ENCODE measurements at regions not wholly inside any gene's neighbourhood (a gene's known extent, or its start where the extent isn't known, plus 50 kb on each side); places are given as distances from the start of the nearest gene placed in this dataset.

- ATAC-seq (peak; percentile 87 to 95 (median 90)), DNase-seq (peak; percentile 59 to 75)
- 56 to 67% methylated on average over 18 of the region's 18 CpGs for WGBS, 2 donors
- intact Hi-C loops (cut with DNase I): no loop called here
- Histone ChIP-seq H3K27me3 (peaks cover 0 to 12% (median 0%) of the 10 kb centered on the region in 7 donors), H3K4me3 (no peak overlapping the region), H3K36me3 (no peaks in the 10 kb centered on the region), H3K4me1 (peaks cover 4 to 28% (median 16%) of the 10 kb centered on the region in 9 donors), H3K9me3 (no peaks in the 10 kb centered on the region), H3K27ac (peak overlapping the region in 7 of 10 donors; percentile 2 to 76 (median 45))
- TF ChIP-seq, protein P1, sequence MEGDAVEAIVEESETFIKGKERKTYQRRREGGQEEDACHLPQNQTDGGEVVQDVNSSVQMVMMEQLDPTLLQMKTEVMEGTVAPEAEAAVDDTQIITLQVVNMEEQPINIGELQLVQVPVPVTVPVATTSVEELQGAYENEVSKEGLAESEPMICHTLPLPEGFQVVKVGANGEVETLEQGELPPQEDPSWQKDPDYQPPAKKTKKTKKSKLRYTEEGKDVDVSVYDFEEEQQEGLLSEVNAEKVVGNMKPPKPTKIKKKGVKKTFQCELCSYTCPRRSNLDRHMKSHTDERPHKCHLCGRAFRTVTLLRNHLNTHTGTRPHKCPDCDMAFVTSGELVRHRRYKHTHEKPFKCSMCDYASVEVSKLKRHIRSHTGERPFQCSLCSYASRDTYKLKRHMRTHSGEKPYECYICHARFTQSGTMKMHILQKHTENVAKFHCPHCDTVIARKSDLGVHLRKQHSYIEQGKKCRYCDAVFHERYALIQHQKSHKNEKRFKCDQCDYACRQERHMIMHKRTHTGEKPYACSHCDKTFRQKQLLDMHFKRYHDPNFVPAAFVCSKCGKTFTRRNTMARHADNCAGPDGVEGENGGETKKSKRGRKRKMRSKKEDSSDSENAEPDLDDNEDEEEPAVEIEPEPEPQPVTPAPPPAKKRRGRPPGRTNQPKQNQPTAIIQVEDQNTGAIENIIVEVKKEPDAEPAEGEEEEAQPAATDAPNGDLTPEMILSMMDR (IDR thresholded peaks at IDR 0.05): no peak
Observed at GRCh38 chr10:78756604-78757343, 312.0 kb upstream of the ZMIZ1 start.

DNA sequence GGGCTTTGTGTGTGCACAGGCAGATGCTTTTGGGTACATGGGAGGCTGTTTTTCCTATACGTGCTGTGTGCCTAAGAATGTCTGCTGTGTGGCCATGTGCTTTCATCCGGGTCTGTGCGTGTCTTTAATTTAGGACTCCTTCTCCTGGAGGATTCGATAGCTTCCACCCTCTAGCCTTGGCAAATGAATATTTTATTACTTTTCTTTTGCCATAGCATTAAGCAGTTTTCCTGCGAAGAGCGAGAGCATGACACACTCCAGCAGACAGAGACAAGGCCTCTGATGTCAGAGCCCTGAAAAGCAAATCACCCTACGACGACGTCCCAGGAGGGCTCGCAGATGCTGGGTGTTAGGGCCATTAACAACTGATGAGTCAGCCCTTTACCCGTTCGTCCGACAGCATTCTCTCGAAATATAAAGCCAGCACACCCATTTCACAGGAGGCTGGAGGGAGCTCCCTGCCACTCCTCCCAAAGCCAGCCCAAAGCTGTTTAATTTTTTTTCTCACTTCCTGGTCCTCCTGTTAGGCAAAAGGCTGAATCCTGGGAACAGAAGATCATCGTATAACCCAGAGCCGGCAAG, 311.3 kb upstream of the ZMIZ1 start:
- no peaks in the 10 kb centered on the region for H3K36me3 ChIP-seq
- intact Hi-C loops (cut with DNase I): no loop called here
- H3K4me1 ChIP-seq: peaks cover 4 to 35% (median 16%) of the 10 kb centered on the region in 9 donors
- TF ChIP-seq, protein P1 (IDR thresholded peaks at IDR 0.05): no peak
- ATAC-seq (peak in 4 of 8 donors; percentile 12 to 31 (median 30)), DNase-seq (no peak)
- no peak overlapping the region for H3K4me3 ChIP-seq
- WGBS, 2 donors: 70 to 77% methylated on average over 16 of the region's 16 CpGs
- peaks cover 0 to 12% (median 0%) of the 10 kb centered on the region in 7 donors for H3K27me3 ChIP-seq
- peak overlapping the region in 7 of 10 donors; percentile 2 to 59 (median 44) for H3K27ac ChIP-seq
- H3K9me3 ChIP-seq: no peaks in the 10 kb centered on the region

- Histone ChIP-seq H3K36me3 (no peaks in the 10 kb centered on the region), H3K27me3 (peaks cover 0 to 8% (median 0%) of the 10 kb centered on the region in 7 donors), H3K9me3 (no peaks in the 10 kb centered on the region), H3K27ac (peak overlapping the region in 2 of 10 donors; percentile 39 to 58), H3K4me3 (no peak overlapping the region), H3K4me1 (peaks cover 4 to 37% (median 19%) of the 10 kb centered on the region in 9 donors)
- intact Hi-C loops (cut with DNase I): no loop called here
- 95 to 98% methylated on average over 6 of the region's 6 CpGs for WGBS, 2 donors
- TF ChIP-seq, protein P1 (IDR thresholded peaks at IDR 0.05): no peak
- no peak for ATAC-seq
- no peak for DNase-seq
Observed at GRCh38 chr10:78758176-78758575, 310.6 kb upstream of the ZMIZ1 start.

DNA sequence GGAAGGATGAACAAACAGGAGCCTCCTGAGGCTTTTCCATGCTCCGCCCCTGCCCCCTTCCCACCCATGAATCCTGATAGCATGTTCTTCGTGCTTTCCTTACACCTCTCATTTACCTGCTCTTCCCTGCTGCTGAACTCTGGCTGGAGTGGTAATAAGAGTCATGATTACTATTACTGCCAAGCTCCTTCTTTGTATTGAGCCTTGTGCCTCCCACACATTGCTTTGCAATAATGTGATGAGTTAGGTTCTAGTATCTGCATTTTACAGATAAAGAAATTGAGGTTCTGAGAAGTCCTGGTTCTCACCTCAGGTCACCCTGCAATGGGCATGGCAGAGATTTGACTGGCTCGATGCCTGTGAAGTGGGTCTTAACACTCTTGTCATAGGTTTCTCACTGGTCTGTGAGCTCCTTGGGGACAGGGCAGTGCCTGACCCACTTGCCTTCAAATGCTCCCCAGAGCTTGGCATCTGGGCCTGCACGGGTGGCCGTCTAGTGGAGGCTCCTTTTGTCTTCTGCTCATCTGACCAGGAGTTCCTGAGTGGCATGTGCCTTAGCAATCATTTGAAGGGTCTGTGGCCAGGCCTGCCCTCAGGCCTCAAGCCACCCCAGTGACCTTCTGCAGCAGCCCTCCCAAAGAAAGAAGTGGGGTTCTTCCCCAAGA, 309.2 kb upstream of the ZMIZ1 start:
- H3K4me1 ChIP-seq: peaks cover 4 to 50% (median 31%) of the 10 kb centered on the region in 9 donors
- WGBS, 2 donors: 85 to 93% methylated on average over 5 of the region's 5 CpGs
- no peaks in the 10 kb centered on the region for H3K27me3 ChIP-seq
- no peak for DNase-seq
- TF ChIP-seq, protein P1 (IDR thresholded peaks at IDR 0.05): no peak
- intact Hi-C loops (cut with DNase I): no loop called here
- H3K9me3 ChIP-seq: no peaks in the 10 kb centered on the region
- no peaks in the 10 kb centered on the region for H3K36me3 ChIP-seq
- no peak overlapping the region for H3K4me3 ChIP-seq
- no peak for ATAC-seq
- no peak overlapping the region for H3K27ac ChIP-seq
